Transverse colon (tissue), 3 donors: ENCODE measurements at regions not wholly inside any gene's neighbourhood (a gene's known extent, or its start where the extent isn't known, plus 50 kb on each side); places are given as distances from the start of the nearest gene placed in this dataset.

Experiments used
- EP300 ChIP-seq: sonication (generic); formaldehyde crosslinking; IDR thresholded peaks from one replicate; pipeline ENCODE4 v1.6.1; 2017; ENCODE audit warnings: antibody characterized with exemption, low read depth
- TF ChIP-seq, protein P1 (sequence below), 5 experiments: fragments of 200-600 bp in 3 of 5; fragments of 450-650 bp in 2 of 5; sonication (generic) in 3 of 5; IDR thresholded peaks; 1 replicate in 2 of 5; 2 replicates in 3 of 5; pipeline ENCODE4 v1.5.1; 2016 to 2017; ENCODE audit warnings: antibody characterized with exemption in 5 of 5, inconsistent platforms in 3 of 5, mild to moderate bottlenecking in 2 of 5, moderate library complexity in 1 of 5

DNA sequence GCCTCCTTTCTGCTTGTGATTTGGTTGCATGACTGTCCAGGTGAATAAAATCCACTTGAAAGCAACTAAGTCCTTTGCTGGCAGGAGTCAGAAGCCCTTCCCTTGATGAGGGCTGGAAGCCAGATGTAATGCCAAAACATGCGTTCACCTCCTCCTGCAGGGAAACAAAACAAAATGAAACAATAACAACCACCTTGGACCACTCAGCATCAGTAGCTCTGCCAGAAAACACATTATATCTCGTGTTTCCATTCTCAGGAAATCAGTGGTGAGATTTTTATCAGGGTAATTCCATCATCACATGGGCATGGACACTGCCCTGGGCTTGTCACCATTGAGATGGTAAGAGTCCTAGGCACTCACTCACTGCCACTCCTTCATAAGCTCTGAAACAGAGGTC, 350.3 kb upstream of the ACTBL2 start:
- TF ChIP-seq, protein P1, sequence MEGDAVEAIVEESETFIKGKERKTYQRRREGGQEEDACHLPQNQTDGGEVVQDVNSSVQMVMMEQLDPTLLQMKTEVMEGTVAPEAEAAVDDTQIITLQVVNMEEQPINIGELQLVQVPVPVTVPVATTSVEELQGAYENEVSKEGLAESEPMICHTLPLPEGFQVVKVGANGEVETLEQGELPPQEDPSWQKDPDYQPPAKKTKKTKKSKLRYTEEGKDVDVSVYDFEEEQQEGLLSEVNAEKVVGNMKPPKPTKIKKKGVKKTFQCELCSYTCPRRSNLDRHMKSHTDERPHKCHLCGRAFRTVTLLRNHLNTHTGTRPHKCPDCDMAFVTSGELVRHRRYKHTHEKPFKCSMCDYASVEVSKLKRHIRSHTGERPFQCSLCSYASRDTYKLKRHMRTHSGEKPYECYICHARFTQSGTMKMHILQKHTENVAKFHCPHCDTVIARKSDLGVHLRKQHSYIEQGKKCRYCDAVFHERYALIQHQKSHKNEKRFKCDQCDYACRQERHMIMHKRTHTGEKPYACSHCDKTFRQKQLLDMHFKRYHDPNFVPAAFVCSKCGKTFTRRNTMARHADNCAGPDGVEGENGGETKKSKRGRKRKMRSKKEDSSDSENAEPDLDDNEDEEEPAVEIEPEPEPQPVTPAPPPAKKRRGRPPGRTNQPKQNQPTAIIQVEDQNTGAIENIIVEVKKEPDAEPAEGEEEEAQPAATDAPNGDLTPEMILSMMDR (IDR thresholded peaks at IDR 0.05), result no peak
- no peak for TF ChIP-seq EP300
